Esophagus (tissue), 2 donors: ENCODE measurements at regions not wholly inside any gene's neighbourhood (a gene's known extent, or its start where the extent isn't known, plus 50 kb on each side); places are given as distances from the start of the nearest gene placed in this dataset.
"Not testable (repeated sequence)": the region's sequence is repeated elsewhere in the genome, so short reads cannot be mapped to it uniquely, and the experiment has no call there.

ENCODE experiments used
- H3K27ac ChIP-seq, 2 donors: one replicate each; pipeline ENCODE4 v1.5.1; 2013; ENCODE audit warnings: low read depth in 2 of 2, mild to moderate bottlenecking in 2 of 2, inconsistent platforms in 1 of 2, low read length in 1 of 2, moderate library complexity in 1 of 2
- H3K27me3 ChIP-seq, 2 donors: one replicate each; pipeline ENCODE4 v1.6.1; 2013; ENCODE audit warnings: low read length in 2 of 2, control low read depth in 1 of 2, mild to moderate bottlenecking in 1 of 2; ENCODE audit not compliant: insufficient read depth in 2 of 2, control insufficient read depth in 1 of 2
- H3K36me3 ChIP-seq, 2 donors: one replicate each; pipeline ENCODE4 v1.6.1; 2013; ENCODE audit warnings: low read length in 1 of 2; ENCODE audit not compliant: control insufficient read depth in 2 of 2, insufficient read depth in 2 of 2
- H3K4me1 ChIP-seq, 2 donors: one replicate each; pipeline ENCODE4 v1.6.1; 2013; ENCODE audit warnings: low read length in 1 of 2; ENCODE audit not compliant: control insufficient read depth in 2 of 2, insufficient read depth in 2 of 2
- H3K4me3 ChIP-seq, 2 donors: one replicate each; pipeline ENCODE4 v1.5.1; 2013; ENCODE audit warnings: low read length in 2 of 2, mild to moderate bottlenecking in 2 of 2, low read depth in 1 of 2, moderate library complexity in 1 of 2
- H3K9me3 ChIP-seq, 2 donors: one replicate each; pipeline ENCODE4 v1.6.1; 2013; ENCODE audit warnings: mild to moderate bottlenecking in 2 of 2, low read depth in 1 of 2, low read length in 1 of 2, moderate library complexity in 1 of 2; ENCODE audit not compliant: control insufficient read depth in 2 of 2, insufficient read depth in 1 of 2
- WGBS, 2 donors: extraction: QIAGEN DNeasy Blood & Tissue Kit; methylation state at CpG; one replicate each; pipeline ENCODE4 v1.1.7; 2013; 5-methylcytosine and 5-hydroxymethylcytosine counted together
- donor health status: healthy with polysubstance abuse.
- donor health status: Bipolar disorder and iron deficiency.

GRCh38 chr14:37891500-37891899 lies 296.1 kb downstream of the TTC6 start:
- H3K9me3 ChIP-seq, H3K4me1 ChIP-seq, H3K27me3 ChIP-seq, H3K36me3 ChIP-seq, H3K27ac ChIP-seq, H3K4me3 ChIP-seq: not testable (repeated sequence)
- 87 to 100% methylated on average over 1 of the region's 1 CpG for WGBS, 2 donors

- Histone ChIP-seq H3K27me3 (no peaks in the 10 kb centered on the region), H3K36me3 (no peaks in the 10 kb centered on the region), H3K4me3 (no peak overlapping the region), H3K4me1 (no peaks in the 10 kb centered on the region), H3K27ac (no peak overlapping the region), H3K9me3 (no peaks in the 10 kb centered on the region)
- WGBS, 2 donors: 66 to 70% methylated on average over 1 of the region's 1 CpG
These were observed 299.0 kb downstream of the TTC6 start for GRCh38 chr14:37894463-37894862.

GRCh38 chr14:37899365-37899764 lies 303.9 kb downstream of the TTC6 start:
- Histone ChIP-seq H3K36me3 (no peaks in the 10 kb centered on the region), H3K4me1 (no peaks in the 10 kb centered on the region), H3K9me3 (no peaks in the 10 kb centered on the region), H3K27ac (no peak overlapping the region), H3K4me3 (no peak overlapping the region), H3K27me3 (no peaks in the 10 kb centered on the region)
- 90 to 91% methylated on average over 4 of the region's 4 CpGs for WGBS, 2 donors

- WGBS, 2 donors: 68 to 82% methylated on average over 1 of the region's 1 CpG
- H3K27ac ChIP-seq: no peak overlapping the region
- H3K36me3 ChIP-seq: no peaks in the 10 kb centered on the region
- no peaks in the 10 kb centered on the region for H3K4me1 ChIP-seq
- H3K4me3 ChIP-seq: no peak overlapping the region
- H3K9me3 ChIP-seq: no peaks in the 10 kb centered on the region
- H3K27me3 ChIP-seq: no peaks in the 10 kb centered on the region
These were observed 305.1 kb downstream of the TTC6 start for GRCh38 chr14:37900561-37900960.

- Histone ChIP-seq H3K27me3 (no peaks in the 10 kb centered on the region), H3K36me3 (no peaks in the 10 kb centered on the region), H3K9me3 (no peaks in the 10 kb centered on the region), H3K4me1 (no peaks in the 10 kb centered on the region), H3K27ac (no peak overlapping the region), H3K4me3 (no peak overlapping the region)
- WGBS, 2 donors: 52 to 56% methylated on average over 6 of the region's 6 CpGs
These were observed 305.7 kb upstream of the SSTR1 start for GRCh38 chr14:37901978-37902377.

GRCh38 chr14:37903343-37904191 lies 304.1 kb upstream of the SSTR1 start:
- 26 to 27% methylated on average over 10 of the region's 10 CpGs for WGBS, 2 donors
- no peaks in the 10 kb centered on the region for H3K27me3 ChIP-seq

GRCh38 chr14:37924622-37925021 lies 283.1 kb upstream of the SSTR1 start:
- no peaks in the 10 kb centered on the region for H3K4me1 ChIP-seq
- no peaks in the 10 kb centered on the region for H3K9me3 ChIP-seq
- H3K27me3 ChIP-seq: no peaks in the 10 kb centered on the region
- no peaks in the 10 kb centered on the region for H3K36me3 ChIP-seq
- H3K4me3 ChIP-seq: no peak overlapping the region
- no peak overlapping the region for H3K27ac ChIP-seq
- WGBS, 2 donors: 89 to 93% methylated on average over 2 of the region's 2 CpGs

More at GRCh38 chr14:37903343-37904191, 304.1 kb upstream of the SSTR1 start:
- Histone ChIP-seq H3K4me1 (no peaks in the 10 kb centered on the region), H3K36me3 (no peaks in the 10 kb centered on the region), H3K9me3 (no peaks in the 10 kb centered on the region), H3K4me3 (no peak overlapping the region), H3K27ac (no peak overlapping the region)

GRCh38 chr14:37932008-37932407 lies 275.7 kb upstream of the SSTR1 start:
- 54 to 68% methylated on average over 6 of the region's 6 CpGs for WGBS, 2 donors
- Histone ChIP-seq H3K36me3 (no peaks in the 10 kb centered on the region), H3K4me1 (no peaks in the 10 kb centered on the region), H3K27me3 (no peaks in the 10 kb centered on the region), H3K27ac (no peak overlapping the region), H3K9me3 (no peaks in the 10 kb centered on the region), H3K4me3 (no peak overlapping the region)

- WGBS, 2 donors: 74 to 80% methylated on average over 5 of the region's 5 CpGs
- H3K9me3 ChIP-seq: no peaks in the 10 kb centered on the region
These were observed 275.2 kb upstream of the SSTR1 start for GRCh38 chr14:37932481-37932880.

GRCh38 chr14:37936971-37937370 lies 270.7 kb upstream of the SSTR1 start:
- Histone ChIP-seq H3K27ac (no peak overlapping the region), H3K4me3 (no peak overlapping the region), H3K4me1 (no peaks in the 10 kb centered on the region), H3K9me3 (no peaks in the 10 kb centered on the region), H3K27me3 (no peaks in the 10 kb centered on the region), H3K36me3 (no peaks in the 10 kb centered on the region)
- WGBS, 2 donors: 50 to 54% methylated on average over 2 of the region's 2 CpGs

More at GRCh38 chr14:37932481-37932880, 275.2 kb upstream of the SSTR1 start:
- Histone ChIP-seq H3K36me3 (no peaks in the 10 kb centered on the region), H3K4me1 (no peaks in the 10 kb centered on the region), H3K4me3 (no peak overlapping the region), H3K27ac (no peak overlapping the region), H3K27me3 (no peaks in the 10 kb centered on the region)
